Non-pigmented ciliary epithelial cell (primary cell): ENCODE measurements at regions not wholly inside any gene's neighbourhood (a gene's known extent, or its start where the extent isn't known, plus 50 kb on each side); places are given as distances from the start of the nearest gene placed in this dataset.

ENCODE experiments used
- DNase-seq: peaks from one replicate; pipeline ENCODE4 v3.0.0-alpha.2; 2010; ENCODE audit warnings: low read depth

DNA sequence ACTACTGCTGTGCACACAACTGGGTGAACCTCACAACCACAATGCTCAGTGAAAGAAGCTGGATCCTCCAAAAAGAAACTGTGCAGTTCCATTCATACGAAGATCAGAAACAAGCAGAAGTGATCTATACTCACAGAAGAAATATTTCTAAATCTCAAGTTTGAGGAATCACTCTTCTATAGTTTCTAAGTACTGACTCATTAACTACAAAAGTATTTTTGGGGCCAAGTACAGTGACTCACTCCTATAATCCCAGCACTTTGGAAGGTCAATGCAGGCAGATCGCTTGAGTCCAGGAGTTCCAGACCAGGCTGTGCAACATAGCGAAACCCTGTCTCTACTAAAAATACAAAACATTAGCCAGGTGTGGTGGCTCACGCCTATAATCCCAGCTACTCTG, 51.3 kb upstream of the RELL1 start:
- no peak for DNase-seq
